Epithelial cell of proximal tubule (primary cell): ENCODE measurements at regions not wholly inside any gene's neighbourhood (a gene's known extent, or its start where the extent isn't known, plus 50 kb on each side); places are given as distances from the start of the nearest gene placed in this dataset.

ENCODE experiments used
- DNase-seq: peaks from one replicate; pipeline ENCODE4 v3.0.0-alpha.2; 2011; ENCODE audit warnings: low read depth
- H3K4me3 ChIP-seq: 2 replicates; pipeline ENCODE4 v1.5.1; 2011; ENCODE audit warnings: low read depth, mild to moderate bottlenecking, low read length
- TF ChIP-seq, protein P1 (sequence below): conservative IDR thresholded peaks from 2 replicates; pipeline ENCODE4 v1.5.1; 2012; ENCODE audit warnings: low read depth, mild to moderate bottlenecking, low read length

DNA sequence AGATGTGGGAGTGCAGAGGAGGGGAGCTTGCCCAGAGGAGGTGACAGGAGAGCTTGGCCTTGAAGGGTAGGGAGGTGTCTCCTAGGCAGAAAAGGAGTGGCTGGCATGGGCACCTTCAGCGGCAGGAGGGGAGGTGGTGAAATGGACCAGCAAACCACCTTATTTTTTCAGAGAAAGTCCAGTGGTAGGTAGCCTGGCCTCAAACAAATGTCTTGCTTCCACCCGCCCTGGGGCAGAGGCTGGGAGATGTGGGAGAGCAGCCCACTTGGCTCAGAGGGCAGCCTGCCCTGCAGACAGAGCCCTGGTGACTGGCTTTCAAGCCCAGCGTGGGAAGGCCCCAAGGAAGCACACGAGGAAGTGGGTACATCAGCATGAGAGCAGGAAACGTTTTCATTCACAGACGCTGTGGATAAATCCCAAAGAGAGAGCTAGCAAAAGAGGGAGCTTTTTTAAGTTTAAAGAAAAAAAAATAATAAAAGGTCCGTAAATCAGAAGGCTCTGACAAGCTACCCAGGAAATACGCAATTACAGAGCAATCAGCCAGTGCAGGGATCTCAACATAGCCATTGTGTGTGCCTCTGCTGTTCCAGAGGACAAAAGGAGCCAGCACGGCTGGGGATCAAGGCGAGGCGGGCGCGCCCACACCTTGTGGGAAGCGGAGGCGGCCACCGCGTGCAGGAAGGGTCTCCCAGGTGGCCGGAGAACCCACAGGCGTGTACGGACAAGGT, 238.7 kb upstream of the PLET1 start:
- TF ChIP-seq, protein P1, sequence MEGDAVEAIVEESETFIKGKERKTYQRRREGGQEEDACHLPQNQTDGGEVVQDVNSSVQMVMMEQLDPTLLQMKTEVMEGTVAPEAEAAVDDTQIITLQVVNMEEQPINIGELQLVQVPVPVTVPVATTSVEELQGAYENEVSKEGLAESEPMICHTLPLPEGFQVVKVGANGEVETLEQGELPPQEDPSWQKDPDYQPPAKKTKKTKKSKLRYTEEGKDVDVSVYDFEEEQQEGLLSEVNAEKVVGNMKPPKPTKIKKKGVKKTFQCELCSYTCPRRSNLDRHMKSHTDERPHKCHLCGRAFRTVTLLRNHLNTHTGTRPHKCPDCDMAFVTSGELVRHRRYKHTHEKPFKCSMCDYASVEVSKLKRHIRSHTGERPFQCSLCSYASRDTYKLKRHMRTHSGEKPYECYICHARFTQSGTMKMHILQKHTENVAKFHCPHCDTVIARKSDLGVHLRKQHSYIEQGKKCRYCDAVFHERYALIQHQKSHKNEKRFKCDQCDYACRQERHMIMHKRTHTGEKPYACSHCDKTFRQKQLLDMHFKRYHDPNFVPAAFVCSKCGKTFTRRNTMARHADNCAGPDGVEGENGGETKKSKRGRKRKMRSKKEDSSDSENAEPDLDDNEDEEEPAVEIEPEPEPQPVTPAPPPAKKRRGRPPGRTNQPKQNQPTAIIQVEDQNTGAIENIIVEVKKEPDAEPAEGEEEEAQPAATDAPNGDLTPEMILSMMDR, result no peak
- H3K4me3 ChIP-seq, result no peak overlapping the region
- DNase-seq, result no peak

DNA sequence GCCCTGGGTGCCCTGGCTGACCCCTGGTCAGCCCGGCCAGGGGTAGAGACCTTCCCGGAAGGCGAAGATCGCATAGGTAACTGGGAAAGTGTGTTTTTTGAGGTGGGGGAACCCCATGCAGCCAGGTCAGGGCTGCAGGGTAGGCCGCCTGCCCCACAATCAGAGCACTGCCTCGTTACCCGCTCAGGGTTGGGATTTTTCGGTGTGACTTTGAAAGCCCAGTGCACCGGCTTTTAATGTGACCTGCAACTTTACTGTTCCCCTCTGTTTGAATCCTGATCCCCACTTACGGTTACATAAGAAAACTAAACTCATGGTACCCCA, 239.2 kb upstream of the PLET1 start:
- H3K4me3 ChIP-seq, result no peak overlapping the region
- DNase-seq, result no peak
- TF ChIP-seq, protein P1, result no peak

DNA sequence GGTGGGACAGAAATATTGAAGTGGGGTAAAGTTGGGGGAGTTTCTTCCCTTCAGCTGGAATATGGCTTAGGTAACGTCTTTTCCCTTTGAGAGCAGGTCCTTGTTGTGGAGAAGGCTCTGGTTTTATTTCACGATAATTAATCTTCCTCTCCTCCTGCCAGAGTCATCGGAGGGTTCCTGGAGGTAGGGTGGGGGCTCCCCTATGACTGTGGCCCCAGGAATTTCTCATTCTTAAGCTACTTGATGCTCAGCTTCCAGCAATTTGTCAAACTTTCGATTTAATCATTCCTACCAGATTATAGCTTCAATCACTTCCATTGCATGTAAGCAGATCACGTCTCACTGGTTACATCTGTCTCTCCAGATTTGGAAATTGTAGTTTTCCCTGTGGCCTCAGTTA, 242.8 kb upstream of the PLET1 start:
- no peak overlapping the region for H3K4me3 ChIP-seq
- DNase-seq, result no peak
- TF ChIP-seq, protein P1, result no peak

DNA sequence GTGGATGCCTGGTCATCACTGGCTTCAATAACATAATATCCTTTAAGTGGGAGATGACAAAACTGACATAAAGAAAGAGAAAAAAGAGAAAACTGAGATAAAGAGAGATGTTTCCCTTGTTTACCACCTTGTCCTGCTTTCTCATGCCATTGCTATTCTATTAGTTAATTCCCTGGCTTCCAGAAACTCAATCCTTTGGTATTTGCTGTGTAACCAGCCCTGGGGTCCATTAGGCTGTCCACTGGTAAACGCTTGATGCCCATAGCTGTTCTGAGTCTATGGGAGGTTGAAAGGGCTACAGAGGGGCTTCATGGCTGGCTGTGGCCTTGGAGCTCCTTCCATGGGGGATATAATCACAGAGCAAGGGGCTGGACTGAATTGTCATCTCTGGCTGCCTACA, 243.4 kb upstream of the PLET1 start:
- DNase-seq, result no peak
- no peak overlapping the region for H3K4me3 ChIP-seq
- TF ChIP-seq, protein P1, result no peak

DNA sequence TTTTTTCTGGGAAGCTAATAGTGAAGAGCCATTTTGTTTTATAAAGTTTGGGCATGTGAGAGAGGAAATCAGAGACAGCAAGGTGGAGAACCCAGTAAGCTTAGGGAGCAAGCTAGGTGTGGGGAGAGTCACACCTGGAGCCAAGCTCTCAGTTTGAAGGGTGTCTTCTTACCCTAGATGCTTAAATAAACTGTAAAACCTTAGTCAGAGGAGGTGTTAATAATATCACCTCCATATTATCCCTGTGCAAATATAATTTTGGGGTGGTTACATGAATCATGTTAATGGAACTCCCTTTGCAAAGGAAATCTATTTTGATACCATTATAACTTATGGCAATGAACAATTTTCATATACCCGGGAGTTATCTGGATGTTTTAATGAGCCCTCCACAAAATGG, 246.2 kb upstream of the PLET1 start:
- TF ChIP-seq, protein P1, result no peak
- DNase-seq, result no peak
- H3K4me3 ChIP-seq, result no peak overlapping the region

DNA sequence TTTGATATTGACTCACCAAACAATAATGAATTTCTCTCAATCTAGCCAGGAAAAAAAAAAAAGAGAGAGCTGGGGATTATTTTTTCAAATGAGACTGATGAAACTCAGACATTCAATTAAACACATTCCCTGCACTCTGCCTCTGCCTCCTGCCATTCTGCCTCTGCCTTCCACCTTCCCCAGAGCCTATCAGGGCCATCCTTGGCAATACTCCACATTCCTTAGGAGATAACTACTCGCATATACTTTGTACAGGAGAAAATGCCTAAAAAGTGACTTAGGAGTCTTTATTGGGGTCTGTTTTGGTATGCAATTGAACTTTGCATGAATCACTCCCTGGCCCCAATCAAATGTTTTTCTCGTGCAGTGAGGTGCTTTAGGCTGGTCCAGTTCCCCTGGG, 246.6 kb upstream of the PLET1 start:
- no peak overlapping the region for H3K4me3 ChIP-seq
- DNase-seq, result no peak
- TF ChIP-seq, protein P1, result no peak

DNA sequence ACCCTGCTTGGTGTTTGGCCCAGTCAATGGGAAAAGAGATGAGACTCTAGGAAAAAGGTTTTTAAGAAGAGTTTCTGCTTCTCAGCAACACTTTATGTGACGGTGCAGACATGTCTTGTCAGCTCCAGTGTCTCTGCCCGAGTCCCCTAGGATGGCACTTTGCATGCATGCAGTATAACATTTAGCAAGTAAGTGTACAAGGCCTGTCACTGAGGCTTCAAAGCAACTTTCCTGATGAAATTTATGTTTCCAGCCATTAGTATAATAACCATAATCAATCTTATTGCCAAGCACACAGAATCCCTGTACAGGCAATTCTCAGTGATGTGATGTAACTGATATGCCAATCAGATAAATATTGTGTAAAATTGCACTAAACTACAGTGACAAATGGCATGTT, 248.1 kb upstream of the PLET1 start:
- no peak for DNase-seq
- H3K4me3 ChIP-seq, result no peak overlapping the region
- TF ChIP-seq, protein P1, result no peak
